Neuronal stem cell (in vitro differentiated cells): ENCODE measurements at regions not wholly inside any gene's neighbourhood (a gene's known extent, or its start where the extent isn't known, plus 50 kb on each side); places are given as distances from the start of the nearest gene placed in this dataset.

Experiments used
- DNase-seq: peaks from one replicate; pipeline ENCODE4 v3.0.0-alpha.2; 2013; ENCODE audit warnings: low spot score
- H2AFZ ChIP-seq: one replicate; pipeline ENCODE4 v1.6.1; 2013; ENCODE audit warnings: mild to moderate bottlenecking, low read length, inconsistent platforms
- H2AK5ac ChIP-seq: 2 replicates; pipeline ENCODE4 v1.6.1; 2013; ENCODE audit warnings: low read depth, mild to moderate bottlenecking, inconsistent platforms, low read length, moderate library complexity, mixed read lengths
- H2BK120ac ChIP-seq: 2 replicates; pipeline ENCODE4 v1.6.1; 2013; ENCODE audit warnings: low read depth, mild to moderate bottlenecking, inconsistent platforms, low read length, moderate library complexity, mixed read lengths
- H2BK12ac ChIP-seq: one replicate; pipeline ENCODE4 v1.6.1; 2013; ENCODE audit warnings: low read length, inconsistent platforms
- H2BK15ac ChIP-seq: 2 replicates; pipeline ENCODE4 v1.6.1; 2013; ENCODE audit warnings: mild to moderate bottlenecking, low read length, inconsistent platforms, mixed read lengths
- H2BK5ac ChIP-seq: one replicate; pipeline ENCODE4 v1.6.1; 2013; ENCODE audit warnings: inconsistent platforms, mild to moderate bottlenecking, low read length, moderate library complexity
- H3K14ac ChIP-seq: one replicate; pipeline ENCODE4 v1.6.1; 2013; ENCODE audit warnings: low read length, inconsistent platforms
- H3K18ac ChIP-seq: 2 replicates; pipeline ENCODE4 v1.6.1; 2013; ENCODE audit warnings: low read length, inconsistent platforms
- H3K23ac ChIP-seq: 2 replicates; pipeline ENCODE4 v1.6.1; 2013; ENCODE audit warnings: low read depth, mild to moderate bottlenecking, mixed read lengths, low read length, inconsistent platforms; ENCODE audit not compliant: poor library complexity
- H3K27ac ChIP-seq: replicated peaks from 3 replicates; pipeline ENCODE4 v1.5.1; 2013; ENCODE audit warnings: low read length, inconsistent platforms
- H3K27me3 ChIP-seq, 3 experiments: 2 replicates each; pipeline ENCODE4 v1.6.1; 2013; ENCODE audit warnings: low read length in 3 of 3, mild to moderate bottlenecking in 2 of 3, inconsistent platforms in 1 of 3, low read depth in 1 of 3, mixed read lengths in 1 of 3, moderate library complexity in 1 of 3; ENCODE audit not compliant: control insufficient read depth in 3 of 3, insufficient read depth in 3 of 3
- H3K36me3 ChIP-seq, 2 donors: replicated peaks in 1 of 2; 2 replicates each; pipeline ENCODE4 v1.6.1; 2013; ENCODE audit warnings: low read length in 2 of 2; ENCODE audit not compliant: control insufficient read depth in 2 of 2, insufficient read depth in 2 of 2
- H3K4ac ChIP-seq: 2 replicates; pipeline ENCODE4 v1.6.1; 2013; ENCODE audit warnings: inconsistent platforms, mild to moderate bottlenecking, low read length, moderate library complexity
- H3K4me1 ChIP-seq, 2 donors: 1 replicate in 1 of 2; 2 replicates in 1 of 2; pipeline ENCODE4 v1.6.1; 2013; ENCODE audit warnings: low read length in 2 of 2, low read depth in 1 of 2; ENCODE audit not compliant: control insufficient read depth in 2 of 2, insufficient read depth in 1 of 2
- H3K4me2 ChIP-seq: one replicate; pipeline ENCODE4 v1.6.1; 2013; ENCODE audit warnings: mild to moderate bottlenecking, low read length, inconsistent platforms; ENCODE audit not compliant: insufficient read depth, poor library complexity, severe bottlenecking
- H3K4me3 ChIP-seq, 2 donors: 2 replicates each; pipeline ENCODE4 v1.5.1; 2013; ENCODE audit warnings: low read length in 2 of 2, mild to moderate bottlenecking in 2 of 2, inconsistent platforms in 1 of 2, moderate library complexity in 1 of 2
- H3K79me1 ChIP-seq: one replicate; pipeline ENCODE4 v1.6.1; 2013; ENCODE audit warnings: low read depth, mild to moderate bottlenecking, inconsistent platforms, low read length, moderate library complexity
- H3K9ac ChIP-seq: one replicate; pipeline ENCODE4 v1.6.1; 2013; ENCODE audit warnings: mild to moderate bottlenecking, low read depth, low read length, inconsistent platforms; ENCODE audit not compliant: poor library complexity
- H3K9me3 ChIP-seq, 2 donors: replicated peaks in 1 of 2; 2 replicates each; pipeline versions ENCODE3 to v1.6.1; 2013; ENCODE audit warnings: low read length in 2 of 2, mild to moderate bottlenecking in 2 of 2, inconsistent platforms in 1 of 2, low read depth in 1 of 2, mixed read lengths in 1 of 2, moderate library complexity in 1 of 2; ENCODE audit not compliant: control insufficient read depth in 2 of 2, insufficient read depth in 1 of 2
- H4K8ac ChIP-seq: one replicate; pipeline ENCODE4 v1.6.1; 2013; ENCODE audit warnings: low read depth, mild to moderate bottlenecking, inconsistent platforms, low read length, moderate library complexity
- H4K91ac ChIP-seq: one replicate; pipeline ENCODE4 v1.6.1; 2013; ENCODE audit warnings: low read length, low read depth, mild to moderate bottlenecking, inconsistent platforms; ENCODE audit not compliant: poor library complexity
- WGBS, 2 donors: extraction: QIAGEN DNeasy Blood & Tissue Kit; methylation state at CpG; one replicate each; pipeline ENCODE4 v1.1.7; 2013; ENCODE audit warnings: missing lambda C conversion rate in 2 of 2, mixed read lengths in 1 of 2; ENCODE audit not compliant: insufficient read length in 2 of 2, insufficient replicate concordance in 1 of 2; ENCODE audit errors: extremely low coverage in 2 of 2; 5-methylcytosine and 5-hydroxymethylcytosine counted together

GRCh38 chr12:98194591-98194990 lies 320.8 kb upstream of the TMPO start:
- Histone ChIP-seq H2BK15ac (no peak overlapping the region), H3K18ac (no peak overlapping the region), H2BK120ac (no peak overlapping the region), H3K27ac (no peak overlapping the region), H3K4ac (no peak overlapping the region), H2AFZ (no peak overlapping the region), H3K79me1 (no peaks in the 10 kb centered on the region), H3K14ac (no peak overlapping the region), H4K91ac (no peak overlapping the region), H3K9me3 (no peaks in the 10 kb centered on the region), H3K4me1 (no peaks in the 10 kb centered on the region), H2BK12ac (no peak overlapping the region), H3K9ac (no peak overlapping the region), H3K4me3 (no peak overlapping the region), H4K8ac (no peak overlapping the region), H2AK5ac (no peak overlapping the region), H3K4me2 (no peak overlapping the region), H3K36me3 (no peaks in the 10 kb centered on the region), H3K23ac (no peak overlapping the region), H3K27me3 (no peaks in the 10 kb centered on the region), H2BK5ac (no peak overlapping the region)
- WGBS, 2 donors, result no CpG with 5 or more reads among the region's 3 CpGs
- no peak for DNase-seq

- no peak overlapping the region for H2BK5ac ChIP-seq
- H3K18ac ChIP-seq, result no peak overlapping the region
- H3K27ac ChIP-seq, result no peak overlapping the region
- H4K8ac ChIP-seq, result no peak overlapping the region
- no peak overlapping the region for H3K4ac ChIP-seq
- no peak overlapping the region for H3K14ac ChIP-seq
- H4K91ac ChIP-seq, result no peak overlapping the region
- no peak overlapping the region for H2BK15ac ChIP-seq
- no peak for DNase-seq
- H3K36me3 ChIP-seq, result no peaks in the 10 kb centered on the region
- H3K9me3 ChIP-seq, result peaks cover 0 to 2% of the 10 kb centered on the region in 2 donors
- H2BK12ac ChIP-seq, result no peak overlapping the region
- H3K4me2 ChIP-seq, result no peak overlapping the region
- WGBS, 2 donors, result no CpG with 5 or more reads among the region's 4 CpGs
- H3K4me3 ChIP-seq, result no peak overlapping the region
- no peak overlapping the region for H3K23ac ChIP-seq
- H2AK5ac ChIP-seq, result no peak overlapping the region
- H3K27me3 ChIP-seq, result no peaks in the 10 kb centered on the region
- H2AFZ ChIP-seq, result no peak overlapping the region
- no peak overlapping the region for H3K9ac ChIP-seq
- H3K79me1 ChIP-seq, result no peaks in the 10 kb centered on the region
- no peaks in the 10 kb centered on the region for H3K4me1 ChIP-seq
- no peak overlapping the region for H2BK120ac ChIP-seq
Observed at GRCh38 chr12:98198261-98198982, 317.0 kb upstream of the TMPO start.

GRCh38 chr12:98208816-98209215 lies 306.6 kb upstream of the TMPO start:
- no peak overlapping the region for H3K18ac ChIP-seq
- no peak overlapping the region for H4K91ac ChIP-seq
- no peak for DNase-seq
- H3K27ac ChIP-seq, result no peak overlapping the region
- no peak overlapping the region for H2BK5ac ChIP-seq
- no peaks in the 10 kb centered on the region for H3K36me3 ChIP-seq
- WGBS, 2 donors, result no CpG with 5 or more reads among the region's 7 CpGs
- H4K8ac ChIP-seq, result no peak overlapping the region
- no peaks in the 10 kb centered on the region for H3K79me1 ChIP-seq
- H2BK120ac ChIP-seq, result no peak overlapping the region
- H3K4me3 ChIP-seq, result no peak overlapping the region
- no peaks in the 10 kb centered on the region for H3K9me3 ChIP-seq
- no peaks in the 10 kb centered on the region for H3K27me3 ChIP-seq
- H3K4ac ChIP-seq, result no peak overlapping the region
- H3K23ac ChIP-seq, result no peak overlapping the region
- no peak overlapping the region for H3K4me2 ChIP-seq
- H2BK15ac ChIP-seq, result no peak overlapping the region
- H2BK12ac ChIP-seq, result no peak overlapping the region
- peaks cover 0 to 2% of the 10 kb centered on the region in 2 donors for H3K4me1 ChIP-seq
- H2AK5ac ChIP-seq, result no peak overlapping the region
- no peak overlapping the region for H3K14ac ChIP-seq
- no peak overlapping the region for H3K9ac ChIP-seq
- no peak overlapping the region for H2AFZ ChIP-seq

GRCh38 chr12:98211909-98212695 lies 303.3 kb upstream of the TMPO start:
- Histone ChIP-seq H2BK5ac (no peak overlapping the region), H3K4me2 (no peak overlapping the region), H3K9ac (no peak overlapping the region), H2BK120ac (no peak overlapping the region), H3K9me3 (no peaks in the 10 kb centered on the region), H3K4ac (no peak overlapping the region), H3K18ac (peak overlapping the region; percentile 15), H3K4me1 (peaks cover 0 to 2% of the 10 kb centered on the region in 2 donors), H2AK5ac (no peak overlapping the region), H2BK12ac (no peak overlapping the region), H4K91ac (no peak overlapping the region), H3K23ac (no peak overlapping the region), H2BK15ac (no peak overlapping the region), H3K79me1 (no peaks in the 10 kb centered on the region), H3K27ac (no peak overlapping the region), H3K27me3 (no peaks in the 10 kb centered on the region), H3K14ac (no peak overlapping the region), H2AFZ (no peak overlapping the region), H3K4me3 (no peak overlapping the region), H4K8ac (no peak overlapping the region), H3K36me3 (no peaks in the 10 kb centered on the region)
- no peak for DNase-seq
- whole genome bisulfite sequencing, 2 donors, result no CpG with 5 or more reads among the region's 8 CpGs
